ENCODE measurements at regions not wholly inside any gene's neighbourhood (a gene's known extent, or its start where the extent isn't known, plus 50 kb on each side); places are given as distances from the start of the nearest gene placed in this dataset.
A peak's percentile ranks its signal among the peaks of the same experiment; 100 is the strongest.
"Not testable (repeated sequence)": the region's sequence is repeated elsewhere in the genome, so short reads cannot be mapped to it uniquely, and the experiment has no call there.

- FAIRE-seq: no peak
- no peak for DNase-seq (ENCODE audit: low spot score in 2 of 2)
Measured at GRCh38 chr7:3134745-3135144, 91.1 kb upstream of the CARD11 start.

DNA sequence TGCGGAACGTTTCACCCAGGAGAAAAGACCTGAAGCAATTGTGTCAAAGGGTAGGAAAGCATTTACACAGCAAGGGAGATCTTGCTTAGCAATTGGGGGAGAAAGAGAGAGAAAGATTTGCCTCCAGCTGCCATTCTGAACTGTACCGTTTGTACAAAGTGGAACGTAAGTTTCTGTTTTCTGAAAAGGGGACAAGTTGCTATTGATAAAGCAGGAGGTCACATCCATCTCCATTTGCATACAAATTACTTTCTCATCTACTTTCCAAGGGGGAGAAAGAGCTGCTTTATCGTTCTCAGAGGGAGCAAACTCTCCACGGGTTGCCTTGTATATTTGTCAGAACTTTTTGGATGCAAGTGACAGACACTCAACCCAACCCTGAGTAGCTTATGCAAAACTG is 92.0 kb upstream of the CARD11 start:
- FAIRE-seq: no peak

DNA sequence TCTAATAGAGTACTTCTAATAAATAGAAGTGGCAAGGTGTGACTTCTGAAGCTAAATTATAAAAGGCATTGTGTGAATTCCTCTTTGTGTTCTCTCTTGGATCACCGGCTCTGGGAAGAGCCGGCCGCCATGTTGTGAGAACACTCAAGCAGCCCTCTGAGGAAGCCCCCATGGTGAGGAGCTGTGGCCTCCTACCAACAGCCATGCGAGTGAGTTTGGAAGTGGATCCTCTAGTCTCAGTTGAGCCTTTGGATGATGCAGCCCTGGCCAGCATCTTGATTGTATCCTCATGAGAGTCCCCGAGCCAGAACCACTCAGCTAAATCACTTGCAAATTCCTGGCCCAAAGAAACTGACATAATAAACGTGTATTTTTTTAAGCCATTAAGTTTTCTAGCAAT is 94.5 kb upstream of the CARD11 start:
- DNase-seq (ENCODE audit: low spot score in 2 of 2) (no peak), FAIRE-seq (no peak)

More for the DNA sequence above, 92.0 kb upstream of the CARD11 start:
- DNase-seq (ENCODE audit: low spot score in 2 of 2): no peak

DNA sequence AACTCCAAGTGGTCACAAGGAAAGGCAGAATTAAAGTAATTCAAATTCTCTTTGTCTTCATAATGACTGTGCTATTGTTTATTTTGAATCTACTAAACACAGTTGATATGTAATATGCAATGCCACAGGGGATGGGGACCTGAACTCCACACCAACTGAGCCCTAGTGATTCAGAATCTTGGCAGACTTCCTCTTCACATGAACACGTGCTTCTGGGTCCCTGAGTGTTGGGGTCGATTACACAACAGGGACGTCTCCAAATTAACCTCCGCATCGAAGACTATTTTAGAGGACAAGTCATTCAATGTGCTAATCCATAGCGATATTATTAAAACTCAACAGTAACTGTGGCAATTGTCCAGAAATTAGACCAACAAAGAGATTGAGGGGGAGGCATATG is 95.3 kb upstream of the CARD11 start:
- FAIRE-seq (no peak), DNase-seq (ENCODE audit: low spot score in 2 of 2) (no peak)

DNA sequence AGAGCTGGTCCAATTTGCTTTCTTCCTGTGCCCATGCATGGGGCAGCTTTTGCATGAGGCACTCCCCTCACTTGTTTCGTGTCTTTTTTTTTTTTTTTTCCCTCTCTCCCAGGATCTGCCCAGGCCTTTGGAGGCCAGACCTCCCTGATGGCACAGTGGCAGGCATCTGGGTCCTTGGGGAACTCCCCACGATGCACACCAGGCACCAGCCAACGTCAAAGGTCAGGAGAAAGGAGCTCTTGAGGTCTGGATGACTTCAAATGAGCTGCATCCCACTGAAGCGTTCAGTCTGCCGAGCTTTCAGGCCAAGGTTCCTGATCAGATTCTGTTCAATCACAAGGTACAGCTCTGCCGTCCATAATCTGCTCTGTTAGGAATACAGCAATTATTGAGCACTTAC is 97.2 kb upstream of the CARD11 start:
- FAIRE-seq: no peak
- DNase-seq (ENCODE audit: low spot score in 2 of 2): no peak

GRCh38 chr7:3141326-3141725 is 97.7 kb upstream of the CARD11 start:
- FAIRE-seq: no peak
- DNase-seq (ENCODE audit: low spot score in 2 of 2): no peak

- DNase-seq (ENCODE audit: low spot score in 2 of 2) (no peak), FAIRE-seq (no peak)
Measured at GRCh38 chr7:3143869-3144775, 100.5 kb upstream of the CARD11 start.

DNA sequence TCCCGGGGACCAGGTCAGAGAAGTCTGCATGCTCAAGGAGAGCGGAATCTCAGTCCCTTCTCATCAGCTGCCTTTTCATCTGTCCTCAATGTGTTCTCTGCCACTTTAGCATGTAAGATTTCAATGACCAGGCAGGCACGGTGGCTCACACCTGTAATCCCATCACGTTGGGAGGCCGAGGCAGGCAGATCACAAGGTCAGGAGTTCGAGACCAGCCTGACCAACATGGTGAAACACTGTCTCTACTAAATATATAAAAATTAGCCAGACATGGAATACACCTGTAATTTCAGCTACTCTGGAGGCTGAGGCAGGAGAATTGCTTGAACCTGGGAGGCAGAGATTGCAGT is 101.1 kb upstream of the CARD11 start:
- not testable (repeated sequence) for DNase-seq (ENCODE audit: low spot score in 2 of 2); FAIRE-seq

GRCh38 chr7:3146571-3147226 is 103.0 kb upstream of the CARD11 start:
- DNase-seq (ENCODE audit: low spot score in 2 of 2) (no peak), FAIRE-seq (no peak)

DNA sequence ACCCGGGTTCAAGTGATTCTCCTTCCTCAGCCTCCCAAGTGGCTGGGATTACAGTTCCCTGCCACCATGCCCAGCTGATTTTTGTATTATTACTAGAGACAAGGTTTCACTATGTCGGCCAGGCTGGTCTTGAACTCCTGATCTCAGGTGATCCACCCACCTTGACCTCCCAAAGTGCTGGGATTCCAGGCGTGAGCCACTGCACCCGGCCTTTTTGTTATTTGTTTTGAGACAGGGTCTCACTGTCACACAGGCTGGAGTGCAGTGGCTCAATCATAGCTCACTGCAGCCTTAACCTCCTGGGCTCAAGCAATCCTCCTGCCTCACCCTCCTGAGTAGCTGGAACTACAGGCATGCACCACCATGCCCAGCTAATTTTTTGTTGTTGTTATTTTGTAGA is 104.8 kb upstream of the CARD11 start:
- not testable (repeated sequence) for FAIRE-seq; DNase-seq (ENCODE audit: low spot score in 2 of 2)

DNA sequence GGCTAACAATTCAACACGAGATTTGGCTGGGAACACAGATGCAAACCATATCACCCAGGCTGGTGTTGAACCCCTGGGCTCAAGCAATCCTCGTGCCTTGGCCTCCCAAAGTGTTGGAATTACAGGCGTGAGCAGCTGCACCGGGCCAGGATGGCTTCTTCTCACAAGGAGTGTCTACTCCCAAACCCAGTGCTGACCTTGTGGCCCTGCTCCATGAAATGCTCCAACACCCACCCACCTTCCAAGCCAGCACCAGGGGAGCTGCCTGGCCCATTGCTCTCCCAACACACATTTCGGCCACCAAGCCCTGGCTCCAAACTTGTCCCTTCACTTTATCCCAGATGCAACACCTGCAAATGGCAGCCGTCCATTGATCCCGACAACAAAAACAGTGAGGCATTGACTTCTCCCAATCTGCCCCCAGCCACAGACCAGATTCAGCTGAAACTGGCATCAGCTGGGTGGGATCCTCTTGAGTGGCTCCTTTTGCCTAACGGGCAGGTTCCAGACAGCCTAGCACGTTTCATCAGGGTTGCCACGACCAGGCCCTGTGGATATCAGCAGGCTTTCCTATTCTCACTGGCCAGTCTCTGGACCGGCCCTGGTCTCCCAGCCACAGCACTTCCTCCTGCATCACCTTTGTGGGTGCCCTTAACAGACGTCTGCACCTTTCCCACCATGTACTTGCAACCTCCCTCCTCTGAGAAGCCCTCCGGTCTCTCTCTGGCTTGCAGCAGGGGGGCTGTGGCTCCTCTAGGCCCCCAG is 105.7 kb upstream of the CARD11 start:
- FAIRE-seq: no peak
- no peak for DNase-seq (ENCODE audit: low spot score in 2 of 2)

DNA sequence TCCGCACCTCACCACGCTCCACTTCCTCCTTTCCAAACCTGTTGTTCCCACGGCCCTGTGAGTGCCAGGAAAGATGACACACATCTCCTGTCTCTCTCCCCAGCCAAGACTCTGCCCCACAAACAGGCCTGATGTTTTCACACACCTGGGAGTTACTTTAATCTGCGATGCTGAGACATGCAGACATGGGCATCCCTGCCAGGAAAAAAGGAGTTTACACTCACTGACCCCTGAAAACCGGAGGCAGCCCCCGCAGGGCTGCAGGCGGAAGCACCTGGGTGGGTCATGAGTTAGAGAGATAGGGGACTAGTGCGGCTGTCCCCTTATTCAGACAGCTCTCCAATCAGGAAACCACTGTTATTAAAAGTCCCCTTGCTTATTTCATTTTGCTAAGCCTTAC is 106.4 kb upstream of the CARD11 start:
- FAIRE-seq (no peak), DNase-seq (ENCODE audit: low spot score in 2 of 2) (no peak)

GRCh38 chr7:3151784-3152183 is 108.1 kb upstream of the CARD11 start:
- no peak for FAIRE-seq
- no peak for DNase-seq (ENCODE audit: low spot score in 2 of 2)

GRCh38 chr7:3152714-3153113 is 109.0 kb upstream of the CARD11 start:
- FAIRE-seq: no peak
- DNase-seq (ENCODE audit: low spot score in 2 of 2): no peak

GRCh38 chr7:3153118-3153517 is 109.5 kb upstream of the CARD11 start:
- peak in 1 of 2 donors; percentile 23 for DNase-seq (ENCODE audit: low spot score in 2 of 2)
- no peak for FAIRE-seq

DNA sequence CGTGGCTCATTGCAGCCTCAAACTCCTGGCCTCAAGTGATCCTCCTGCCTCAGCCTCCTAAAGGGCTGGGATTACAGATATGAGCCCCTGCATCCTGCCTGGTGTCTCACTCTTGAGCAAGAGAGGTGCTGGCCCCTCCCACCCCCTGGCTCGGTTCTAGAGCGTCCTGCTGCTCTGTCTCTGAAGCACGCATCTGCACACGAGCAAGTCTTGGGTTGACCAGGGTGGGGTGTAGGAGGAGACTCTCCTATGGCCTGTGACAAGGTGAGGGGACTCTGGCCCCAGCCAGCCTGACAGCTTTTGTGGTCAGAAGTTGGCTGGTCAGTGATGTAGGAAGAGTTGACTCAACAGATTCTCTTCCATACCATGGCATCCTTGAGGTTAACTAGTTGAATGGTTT is 110.7 kb upstream of the CARD11 start:
- no peak for FAIRE-seq
- no peak for DNase-seq (ENCODE audit: low spot score in 2 of 2)

GRCh38 chr7:3154881-3155494 is 111.3 kb upstream of the CARD11 start:
- DNase-seq (ENCODE audit: low spot score in 2 of 2) (no peak), FAIRE-seq (no peak)

DNA sequence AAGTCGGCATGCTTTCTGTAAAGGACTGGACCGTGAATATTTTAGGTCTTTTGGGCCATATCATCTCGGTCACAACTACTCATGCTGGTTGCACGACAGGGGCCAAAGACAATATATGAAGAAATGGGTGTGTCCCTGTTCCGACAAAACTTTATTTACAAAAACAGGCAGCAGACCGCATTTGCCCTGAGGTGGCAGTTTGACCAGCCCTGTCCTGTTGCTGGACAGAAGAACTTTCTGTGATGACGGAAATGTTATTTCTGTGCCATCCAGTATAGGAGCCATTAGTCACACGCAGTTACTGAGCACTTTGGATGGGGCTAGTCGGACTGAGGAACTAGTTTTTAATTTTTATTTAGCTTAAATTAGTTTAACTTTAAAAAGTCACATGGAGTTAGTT is 112.8 kb upstream of the CARD11 start:
- DNase-seq (ENCODE audit: low spot score in 2 of 2) (no peak), FAIRE-seq (no peak)

DNA sequence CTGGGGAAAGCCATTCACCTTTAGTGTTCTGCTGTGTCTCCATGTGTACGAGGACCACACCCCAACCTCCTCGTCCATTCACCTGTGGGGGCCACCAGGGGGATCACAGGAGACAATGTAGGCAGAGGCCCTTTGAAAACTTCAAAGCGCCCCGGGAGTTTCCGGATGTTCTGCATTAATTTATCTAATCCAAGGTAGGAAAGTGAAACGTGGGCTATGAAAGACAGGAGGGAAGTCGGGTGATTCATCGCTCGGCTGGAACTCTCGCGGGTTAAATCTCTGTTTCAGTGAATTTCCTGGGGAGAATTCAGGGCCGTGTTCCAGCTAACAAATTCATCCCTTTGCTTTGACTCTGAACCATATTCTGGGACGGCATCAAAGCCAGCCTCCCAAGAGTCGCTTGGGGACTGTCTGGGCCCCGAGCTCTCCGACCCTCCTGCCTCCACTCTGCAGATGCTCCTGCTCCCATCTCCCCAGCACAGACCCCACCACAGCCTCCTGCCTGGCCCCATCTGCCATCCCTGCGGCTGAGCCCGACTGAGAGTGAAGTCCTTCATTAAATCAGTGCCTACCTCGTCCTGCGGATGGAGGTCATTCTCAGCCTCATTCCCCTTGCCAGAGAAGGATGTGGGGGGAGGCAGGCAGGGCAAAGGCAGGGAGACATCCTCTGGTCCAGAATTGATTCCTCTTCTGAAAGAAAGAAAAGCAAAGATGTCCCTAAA is 114.1 kb upstream of the CARD11 start:
- DNase-seq (ENCODE audit: low spot score in 2 of 2): no peak
- no peak for FAIRE-seq

GRCh38 chr7:3158341-3158760 is 114.7 kb upstream of the CARD11 start:
- FAIRE-seq: no peak
- no peak for DNase-seq (ENCODE audit: low spot score in 2 of 2)
